ENCODE measurements at regions not wholly inside any gene's neighbourhood (a gene's known extent, or its start where the extent isn't known, plus 50 kb on each side); places are given as distances from the start of the nearest gene placed in this dataset.

DNA sequence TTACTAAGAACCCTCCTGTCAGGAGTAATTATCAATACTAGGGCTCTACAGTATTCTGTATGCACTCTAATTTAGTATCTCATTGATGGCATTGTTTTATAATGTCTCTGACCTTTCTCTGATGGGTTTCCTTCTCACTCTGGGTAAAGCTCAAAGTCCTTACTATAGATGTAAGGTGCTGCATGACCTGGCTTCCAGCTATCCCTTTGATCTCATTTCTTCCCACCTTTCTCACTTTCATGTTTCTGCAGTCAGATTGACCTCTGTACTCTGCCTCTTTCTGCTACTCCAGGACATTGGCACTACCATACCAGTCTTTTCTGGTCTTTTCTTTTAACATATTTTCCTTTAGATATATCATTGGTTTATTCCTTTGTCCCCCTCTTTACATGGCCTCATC lies 2332.8 kb upstream of the C9orf72 start:
- no peak overlapping the region for H3K4me3 ChIP-seq (ENCODE audit: low read depth, low read length)
- TF ChIP-seq CTCF (IDR thresholded peaks at IDR 0.05; ENCODE audit: borderline replicate concordance, insufficient read depth, low read depth, low read length): no peak

GRCh38 chr9:29928072-29928471 lies 2354.8 kb upstream of the C9orf72 start:
- H3K4me3 ChIP-seq (ENCODE audit: low read depth, low read length): no peak overlapping the region
- TF ChIP-seq CTCF (IDR thresholded peaks at IDR 0.05; ENCODE audit: borderline replicate concordance, insufficient read depth, low read depth, low read length): no peak

DNA sequence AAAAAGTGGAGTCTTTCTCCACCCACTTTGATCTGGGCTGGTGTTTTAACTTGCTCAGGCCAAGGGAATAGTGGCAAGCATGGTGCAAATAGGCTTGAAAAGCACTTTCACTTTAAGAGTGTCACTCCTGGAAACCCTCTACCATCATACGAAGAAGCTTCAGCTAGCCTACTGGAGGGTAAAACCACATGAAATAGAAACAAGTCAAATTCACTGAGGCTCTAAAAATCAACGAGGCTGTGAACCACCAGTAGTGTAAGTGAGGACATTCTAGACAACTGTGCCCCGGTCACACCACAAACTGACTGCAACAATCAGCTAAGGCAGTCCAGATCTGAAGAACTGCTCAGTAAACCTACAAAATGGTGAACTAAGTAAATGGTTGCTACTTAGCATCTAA lies 2366.3 kb upstream of the C9orf72 start:
- no peak overlapping the region for H3K4me3 ChIP-seq (ENCODE audit: low read depth, low read length)
- no peak for TF ChIP-seq CTCF (IDR thresholded peaks at IDR 0.05; ENCODE audit: borderline replicate concordance, insufficient read depth, low read depth, low read length)

GRCh38 chr9:29945012-29945411 lies 2371.7 kb upstream of the C9orf72 start:
- TF ChIP-seq CTCF (IDR thresholded peaks at IDR 0.05; ENCODE audit: borderline replicate concordance, insufficient read depth, low read depth, low read length): no peak
- no peak overlapping the region for H3K4me3 ChIP-seq (ENCODE audit: low read depth, low read length)

DNA sequence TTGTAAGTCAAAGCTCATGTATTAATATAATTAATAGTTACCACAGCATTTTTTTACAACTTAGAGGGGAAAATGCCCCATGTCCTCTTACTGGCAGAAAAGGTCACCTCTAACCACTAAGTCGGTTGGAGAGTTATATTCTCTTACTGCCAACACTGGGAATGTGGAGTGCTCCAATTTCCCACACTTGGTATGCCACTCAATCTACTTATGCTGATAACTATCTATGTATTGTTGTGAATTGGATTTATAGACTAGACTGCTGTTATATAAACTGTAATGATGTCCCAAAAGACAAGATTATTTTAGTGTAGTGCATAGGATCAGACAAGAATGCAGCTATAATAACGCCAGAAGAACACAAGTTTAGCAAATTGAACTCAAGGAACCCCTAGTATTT lies 2385.2 kb upstream of the C9orf72 start:
- no peak overlapping the region for H3K4me3 ChIP-seq (ENCODE audit: low read depth, low read length)
- no peak for TF ChIP-seq CTCF (IDR thresholded peaks at IDR 0.05; ENCODE audit: borderline replicate concordance, insufficient read depth, low read depth, low read length)

DNA sequence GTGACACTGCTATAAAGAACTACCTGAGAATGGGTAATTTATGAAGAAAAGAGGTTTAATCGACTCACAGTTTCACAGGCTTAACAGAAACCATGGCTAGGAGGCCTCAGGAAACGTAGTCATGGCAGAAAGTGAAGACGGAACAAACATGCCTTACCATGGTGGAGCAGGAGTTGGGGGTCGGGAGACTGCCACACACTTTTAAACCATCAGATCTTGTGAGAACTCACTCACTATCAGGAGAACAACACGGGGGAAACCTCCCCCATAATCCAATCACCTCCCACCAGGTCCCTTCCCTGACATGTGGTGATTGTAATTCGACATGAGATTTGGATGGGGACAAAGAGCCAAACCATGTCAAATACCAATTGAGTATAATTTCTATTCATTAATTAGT lies 2392.6 kb upstream of the C9orf72 start:
- no peak for TF ChIP-seq CTCF (IDR thresholded peaks at IDR 0.05; ENCODE audit: borderline replicate concordance, insufficient read depth, low read depth, low read length)
- no peak overlapping the region for H3K4me3 ChIP-seq (ENCODE audit: low read depth, low read length)

DNA sequence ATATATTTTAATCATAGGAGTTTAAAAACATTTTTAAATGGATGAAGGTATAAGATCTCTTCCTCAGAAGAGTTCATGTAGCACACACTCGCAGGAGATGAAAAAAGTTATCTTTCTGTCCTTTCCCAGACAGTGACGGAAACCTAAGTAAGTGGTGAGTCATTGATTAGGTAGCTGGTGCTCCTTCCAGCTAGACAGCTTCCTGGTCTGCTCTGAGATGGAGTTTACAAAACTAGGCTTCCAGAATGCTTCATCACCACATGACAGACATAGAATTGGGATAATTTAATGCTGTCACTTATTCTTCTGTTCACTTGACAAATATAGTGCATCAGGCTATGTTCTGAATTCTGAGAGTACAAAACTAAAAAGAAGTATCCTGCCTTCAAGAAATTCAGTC lies 2393.0 kb upstream of the C9orf72 start:
- H3K4me3 ChIP-seq (ENCODE audit: low read depth, low read length): no peak overlapping the region
- TF ChIP-seq CTCF (IDR thresholded peaks at IDR 0.05; ENCODE audit: borderline replicate concordance, insufficient read depth, low read depth, low read length): no peak

Data from GM12875 (cell line).